Fibroblast of gingiva (primary cell): ENCODE measurements at regions not wholly inside any gene's neighbourhood (a gene's known extent, or its start where the extent isn't known, plus 50 kb on each side); places are given as distances from the start of the nearest gene placed in this dataset.

Experiments
- DNase-seq: peaks from one replicate; pipeline ENCODE4 v3.0.0-alpha.2; 2011; ENCODE audit warnings: low read depth

- DNase-seq: no peak
Measured at GRCh38 chr2:14533131-14533757, 99.3 kb upstream of the LRATD1 start.

GRCh38 chr2:14535156-14535555, 97.4 kb upstream of the LRATD1 start:
- no peak for DNase-seq

- no peak for DNase-seq
Measured at GRCh38 chr2:14536976-14537375, 95.5 kb upstream of the LRATD1 start.

GRCh38 chr2:14540015-14540414, 92.5 kb upstream of the LRATD1 start:
- no peak for DNase-seq

- no peak for DNase-seq
Measured at GRCh38 chr2:14543284-14543683, 89.2 kb upstream of the LRATD1 start.

GRCh38 chr2:14544247-14544646, 88.3 kb upstream of the LRATD1 start:
- DNase-seq: no peak

GRCh38 chr2:14547830-14548229, 84.7 kb upstream of the LRATD1 start:
- no peak for DNase-seq

GRCh38 chr2:14550658-14551057, 81.9 kb upstream of the LRATD1 start:
- no peak for DNase-seq

- no peak for DNase-seq
Measured at GRCh38 chr2:14551069-14551468, 81.4 kb upstream of the LRATD1 start.

GRCh38 chr2:14552286-14552685, 80.2 kb upstream of the LRATD1 start:
- DNase-seq: no peak

GRCh38 chr2:14552818-14553217, 79.7 kb upstream of the LRATD1 start:
- no peak for DNase-seq

- DNase-seq: no peak
Measured at GRCh38 chr2:14554849-14555545, 77.5 kb upstream of the LRATD1 start.

GRCh38 chr2:14557111-14557510, 75.4 kb upstream of the LRATD1 start:
- no peak for DNase-seq

GRCh38 chr2:14557916-14558315, 74.6 kb upstream of the LRATD1 start:
- no peak for DNase-seq

GRCh38 chr2:14558335-14558919, 74.1 kb upstream of the LRATD1 start:
- no peak for DNase-seq

- no peak for DNase-seq
Measured at GRCh38 chr2:14560716-14561115, 71.8 kb upstream of the LRATD1 start.

GRCh38 chr2:14563324-14563723, 69.2 kb upstream of the LRATD1 start:
- no peak for DNase-seq

- DNase-seq: no peak
Measured at GRCh38 chr2:14565666-14566065, 66.9 kb upstream of the LRATD1 start.

- DNase-seq: no peak
Measured at GRCh38 chr2:14567561-14567960, 65.0 kb upstream of the LRATD1 start.

- no peak for DNase-seq
Measured at GRCh38 chr2:14569294-14569693, 63.2 kb upstream of the LRATD1 start.

- no peak for DNase-seq
Measured at GRCh38 chr2:14572633-14573032, 59.9 kb upstream of the LRATD1 start.

- DNase-seq: no peak
Measured at GRCh38 chr2:14577843-14578242, 54.7 kb upstream of the LRATD1 start.
